Gastroesophageal sphincter (tissue), 3 donors: ENCODE measurements at regions not wholly inside any gene's neighbourhood (a gene's known extent, or its start where the extent isn't known, plus 50 kb on each side); places are given as distances from the start of the nearest gene placed in this dataset.

ENCODE experiments used
- POLR2A ChIP-seq, 2 donors: fragments of 450-650 bp; IDR thresholded peaks; one replicate each; pipeline ENCODE4 v1.6.1; 2017; ENCODE audit warnings: antibody characterized with exemption in 2 of 2, mild to moderate bottlenecking in 2 of 2, moderate library complexity in 1 of 2
- POLR2AphosphoS5 ChIP-seq: sonication (generic); formaldehyde crosslinking; IDR thresholded peaks from one replicate; pipeline ENCODE4 v1.6.1; 2017; ENCODE audit warnings: antibody characterized with exemption
- TF ChIP-seq, protein P1 (sequence below), 4 experiments: fragments of 200-600 bp in 2 of 4; fragments of 450-650 bp in 2 of 4; sonication (generic) in 1 of 4; IDR thresholded peaks; one replicate each; pipeline ENCODE4 v1.5.1; 2017 to 2019; ENCODE audit warnings: antibody characterized with exemption in 4 of 4, mild to moderate bottlenecking in 2 of 4, moderate library complexity in 2 of 4

DNA sequence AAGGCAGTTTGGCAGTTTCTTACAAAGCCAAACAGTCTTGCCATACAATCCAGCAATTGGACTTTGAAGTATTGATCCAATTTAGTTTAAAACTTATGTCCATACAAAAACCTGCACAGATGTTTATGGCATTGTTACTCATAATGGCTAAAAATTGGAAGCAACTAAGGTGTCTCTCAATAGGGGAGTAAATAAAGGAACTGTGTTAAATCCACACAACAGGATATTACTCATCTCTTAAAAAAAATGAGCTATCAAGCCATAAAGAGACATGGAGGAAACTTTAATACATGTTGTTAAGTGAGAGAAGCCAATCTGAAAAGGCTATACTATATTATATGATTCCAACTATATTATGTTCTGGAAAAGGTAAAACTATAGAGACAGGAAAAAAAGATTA is 313.6 kb upstream of the CD180 start:
- TF ChIP-seq POLR2AphosphoS5, result no peak
- TF ChIP-seq, protein P1, sequence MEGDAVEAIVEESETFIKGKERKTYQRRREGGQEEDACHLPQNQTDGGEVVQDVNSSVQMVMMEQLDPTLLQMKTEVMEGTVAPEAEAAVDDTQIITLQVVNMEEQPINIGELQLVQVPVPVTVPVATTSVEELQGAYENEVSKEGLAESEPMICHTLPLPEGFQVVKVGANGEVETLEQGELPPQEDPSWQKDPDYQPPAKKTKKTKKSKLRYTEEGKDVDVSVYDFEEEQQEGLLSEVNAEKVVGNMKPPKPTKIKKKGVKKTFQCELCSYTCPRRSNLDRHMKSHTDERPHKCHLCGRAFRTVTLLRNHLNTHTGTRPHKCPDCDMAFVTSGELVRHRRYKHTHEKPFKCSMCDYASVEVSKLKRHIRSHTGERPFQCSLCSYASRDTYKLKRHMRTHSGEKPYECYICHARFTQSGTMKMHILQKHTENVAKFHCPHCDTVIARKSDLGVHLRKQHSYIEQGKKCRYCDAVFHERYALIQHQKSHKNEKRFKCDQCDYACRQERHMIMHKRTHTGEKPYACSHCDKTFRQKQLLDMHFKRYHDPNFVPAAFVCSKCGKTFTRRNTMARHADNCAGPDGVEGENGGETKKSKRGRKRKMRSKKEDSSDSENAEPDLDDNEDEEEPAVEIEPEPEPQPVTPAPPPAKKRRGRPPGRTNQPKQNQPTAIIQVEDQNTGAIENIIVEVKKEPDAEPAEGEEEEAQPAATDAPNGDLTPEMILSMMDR (IDR thresholded peaks at IDR 0.05), result no peak
- TF ChIP-seq POLR2A (IDR thresholded peaks at IDR 0.05), result no peak
